ENCODE measurements at regions not wholly inside any gene's neighbourhood (a gene's known extent, or its start where the extent isn't known, plus 50 kb on each side); places are given as distances from the start of the nearest gene placed in this dataset.
A peak's percentile ranks its signal among the peaks of the same experiment; 100 is the strongest.
"Not testable (repeated sequence)": the region's sequence is repeated elsewhere in the genome, so short reads cannot be mapped to it uniquely, and the experiment has no call there.

- not testable (repeated sequence) for DNase-seq (ENCODE audit: low read depth)
These were observed 361.3 kb downstream of the MATN1 start for GRCh38 chr1:30361890-30362602.

GRCh38 chr1:30360753-30361152 lies 362.6 kb downstream of the MATN1 start:
- DNase-seq (ENCODE audit: low read depth), result peak; percentile 41

GRCh38 chr1:30360281-30360680 lies 363.1 kb downstream of the MATN1 start:
- no peak for DNase-seq (ENCODE audit: low read depth)

DNA sequence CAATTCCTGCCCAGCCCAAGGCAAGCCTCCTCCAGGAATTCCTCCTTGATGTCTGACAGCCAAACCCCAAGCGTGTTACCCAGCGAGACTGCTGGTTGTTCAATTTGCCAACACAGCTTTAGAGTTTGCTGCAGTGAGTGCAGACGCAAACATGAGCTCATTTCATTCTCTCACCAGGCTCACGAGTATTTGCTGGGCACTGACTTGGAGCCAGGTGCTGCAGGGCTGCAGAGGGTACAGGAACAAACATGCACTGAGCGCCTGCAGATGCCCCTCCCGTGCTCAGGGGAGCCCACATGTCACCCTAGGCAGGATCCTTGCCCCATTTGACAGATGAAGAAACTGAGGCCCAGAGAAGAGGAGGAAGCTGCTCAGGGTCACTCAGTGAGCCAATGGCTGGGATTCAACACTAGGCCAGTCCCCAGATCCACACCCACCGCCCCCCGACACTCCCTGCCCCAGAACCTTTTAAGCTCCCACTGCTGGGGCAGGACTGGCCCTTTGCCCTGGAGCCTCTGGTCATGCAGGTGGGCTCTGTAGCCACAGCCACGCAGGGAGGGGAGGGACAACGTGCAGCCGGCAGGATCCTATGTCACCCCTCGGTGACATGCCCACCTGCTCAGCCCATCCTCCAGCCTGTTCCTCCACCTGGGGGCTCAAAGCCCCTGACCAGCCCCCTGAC lies 363.7 kb downstream of the MATN1 start:
- DNase-seq (ENCODE audit: low read depth), result no peak

DNA sequence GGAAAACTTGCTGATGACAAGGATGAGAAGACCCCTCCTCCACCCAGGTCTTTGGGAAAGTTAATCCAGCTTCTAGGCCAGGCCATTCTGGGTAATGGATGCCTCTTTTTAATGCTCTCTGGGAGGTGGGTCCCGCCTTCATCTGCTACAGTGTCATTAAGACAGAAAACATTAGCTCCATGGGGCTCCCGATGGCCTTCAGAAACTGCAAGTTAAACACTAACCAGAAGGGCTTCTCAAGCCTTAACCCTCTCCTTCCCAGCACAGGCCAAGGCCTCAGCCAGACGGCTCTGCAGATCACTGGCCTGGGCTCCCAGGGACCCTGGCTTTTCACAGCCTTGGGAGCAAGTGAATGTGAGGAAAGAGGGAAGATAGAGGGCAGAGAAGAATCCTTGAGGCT lies 364.9 kb downstream of the MATN1 start:
- no peak for DNase-seq (ENCODE audit: low read depth)

DNA sequence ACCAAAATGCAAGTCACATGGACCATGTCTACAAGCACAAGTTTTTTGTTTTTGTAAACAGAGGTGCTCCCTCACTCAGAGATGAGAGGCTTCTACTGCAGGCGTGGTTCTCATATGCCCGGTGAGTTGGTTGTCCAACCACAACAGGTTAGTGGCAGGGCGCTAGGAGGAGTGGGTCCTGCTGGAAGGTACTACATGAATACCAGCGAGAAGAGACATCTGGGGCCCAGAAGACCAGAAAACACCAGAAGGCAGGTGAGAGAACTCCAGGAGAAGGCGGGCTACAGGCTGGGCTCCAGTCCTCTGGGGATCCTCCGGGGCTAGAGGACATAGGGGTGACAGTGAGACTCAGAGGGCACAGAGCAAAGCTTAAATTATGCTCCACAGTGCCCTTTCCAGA lies 366.5 kb downstream of the MATN1 start:
- no peak for DNase-seq (ENCODE audit: low read depth)

DNA sequence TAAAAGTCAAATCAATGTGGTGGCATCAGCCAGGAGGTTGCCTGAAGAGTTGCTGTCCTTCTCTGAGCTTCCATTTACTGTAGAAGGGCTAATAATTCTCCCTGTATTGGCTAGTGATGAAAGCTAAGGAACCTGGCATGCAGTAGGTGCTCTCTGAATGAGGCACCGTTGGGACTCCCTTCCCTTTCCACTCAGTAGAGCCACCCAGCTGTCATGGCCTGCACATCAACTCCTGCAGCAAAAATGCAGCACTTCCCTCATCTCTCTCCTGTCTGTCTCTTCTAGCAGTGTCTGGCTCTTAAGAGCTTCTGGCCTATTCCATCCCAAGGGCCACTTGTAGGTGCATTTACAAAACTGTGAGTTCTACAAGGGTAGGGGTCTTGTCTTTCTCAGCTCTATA lies 369.0 kb downstream of the MATN1 start:
- no peak for DNase-seq (ENCODE audit: low read depth)

DNA sequence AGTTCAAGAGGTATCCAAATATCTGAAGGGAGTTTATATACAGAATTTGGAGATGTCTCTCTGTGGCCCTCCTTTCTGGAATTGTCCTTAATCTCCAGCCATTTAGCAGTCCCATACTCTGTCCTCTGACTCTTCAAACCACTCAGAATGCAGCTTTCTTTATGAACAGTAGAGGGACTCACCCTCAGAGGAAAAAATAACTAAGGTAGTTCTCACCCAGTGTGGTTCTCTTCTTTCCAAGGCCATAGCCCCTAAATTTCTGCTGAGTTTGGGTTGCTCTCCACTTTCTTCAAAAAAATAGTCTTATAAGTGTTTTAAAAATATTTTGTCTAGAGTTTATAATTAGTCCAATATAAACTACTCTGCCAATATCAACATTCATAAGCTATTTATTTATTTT lies 369.7 kb downstream of the MATN1 start:
- peak; percentile 45 for DNase-seq (ENCODE audit: low read depth)

DNA sequence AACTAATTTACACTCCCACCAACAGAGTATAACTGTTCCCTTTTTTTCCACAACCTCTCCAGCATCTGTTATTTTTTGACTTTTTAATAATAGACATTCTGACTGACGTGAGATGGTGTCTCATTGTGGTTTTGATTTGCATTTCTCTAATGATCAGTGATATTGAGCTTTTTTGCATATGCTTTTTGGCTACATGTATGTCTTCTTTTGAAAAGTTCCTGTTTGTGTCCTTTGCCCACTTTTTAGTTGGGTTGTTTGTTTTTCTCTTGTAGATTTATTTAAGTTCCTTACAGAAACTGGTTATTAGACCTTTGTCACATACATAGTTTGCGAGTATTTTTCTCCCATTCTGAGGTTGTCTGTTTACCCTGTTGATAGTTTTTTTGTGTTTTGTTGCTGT lies 375.2 kb downstream of the MATN1 start:
- DNase-seq (ENCODE audit: low read depth), result no peak

- peak; percentile 7 for DNase-seq (ENCODE audit: low read depth)
These were observed 377.8 kb downstream of the MATN1 start for GRCh38 chr1:30345491-30346130.

GRCh38 chr1:30343562-30343961 lies 379.8 kb downstream of the MATN1 start:
- DNase-seq (ENCODE audit: low read depth), result no peak

DNA sequence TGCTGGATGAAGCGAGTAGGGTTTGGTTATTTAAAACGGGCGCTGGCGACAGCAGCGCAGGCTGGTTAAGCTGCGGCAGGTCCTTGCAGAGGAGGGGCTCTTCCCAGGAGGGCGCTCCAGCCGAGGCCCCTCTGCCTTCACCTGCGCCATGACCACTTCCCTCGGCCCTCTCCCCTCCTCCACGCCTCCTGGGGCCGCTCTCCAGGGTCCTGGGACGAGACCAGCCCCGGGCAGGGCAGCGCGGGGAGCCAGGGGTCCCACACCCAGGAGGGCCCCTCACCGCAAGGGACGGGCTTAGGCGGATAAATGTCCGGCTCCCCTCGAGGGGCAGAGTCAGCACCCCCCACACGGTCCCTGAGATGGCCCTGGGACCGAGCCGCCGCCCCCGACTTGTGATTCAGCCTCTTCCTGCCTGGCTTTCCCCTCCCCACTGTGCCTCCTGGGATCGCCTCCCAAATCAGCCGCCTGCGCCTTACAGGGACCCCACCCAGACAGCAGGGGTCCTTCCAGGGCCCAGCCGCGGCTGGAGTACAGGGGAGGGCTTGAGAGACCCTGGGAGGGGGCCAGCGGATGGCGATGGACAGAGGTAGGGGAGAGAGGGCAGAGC lies 380.7 kb downstream of the MATN1 start:
- no peak for DNase-seq (ENCODE audit: low read depth)

- DNase-seq (ENCODE audit: low read depth), result no peak
These were observed 382.5 kb downstream of the MATN1 start for GRCh38 chr1:30340934-30341333.

DNA sequence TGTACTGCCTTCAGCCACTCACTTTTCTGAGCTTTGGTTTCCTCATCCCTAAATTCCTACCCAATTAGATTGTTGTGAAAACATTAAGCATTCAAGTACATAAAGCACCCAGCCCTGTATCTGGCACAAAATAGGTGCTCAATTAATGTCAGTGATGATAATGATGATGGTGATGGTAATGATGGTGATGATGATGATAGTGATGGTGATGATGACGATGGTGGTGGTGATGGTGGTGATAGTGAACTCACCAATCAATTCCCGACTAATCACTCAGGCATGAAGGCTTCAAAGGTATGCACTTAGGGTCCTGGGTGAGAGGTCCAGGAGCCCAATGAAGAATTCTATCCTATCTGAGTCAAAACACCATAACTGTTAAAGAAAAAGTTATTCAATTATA lies 383.5 kb downstream of the MATN1 start:
- DNase-seq (ENCODE audit: low read depth), result no peak

DNA sequence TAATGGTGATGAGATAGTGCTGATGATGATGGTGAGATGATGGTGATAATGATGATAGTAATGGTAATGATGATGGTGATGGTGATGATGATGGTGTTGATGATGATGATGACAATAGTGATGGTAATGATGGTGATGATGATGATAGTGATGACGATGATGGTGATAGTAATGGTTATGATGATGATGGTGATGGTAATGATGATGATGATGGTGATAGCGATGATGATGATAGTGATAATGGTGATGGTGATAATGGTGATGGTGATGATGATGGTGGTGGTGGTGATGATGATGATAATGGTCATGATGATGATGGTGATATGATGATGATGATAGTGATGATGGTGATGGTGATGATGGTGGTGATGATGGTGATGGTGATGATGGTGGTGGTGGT lies 384.6 kb downstream of the MATN1 start:
- no peak for DNase-seq (ENCODE audit: low read depth)

DNA sequence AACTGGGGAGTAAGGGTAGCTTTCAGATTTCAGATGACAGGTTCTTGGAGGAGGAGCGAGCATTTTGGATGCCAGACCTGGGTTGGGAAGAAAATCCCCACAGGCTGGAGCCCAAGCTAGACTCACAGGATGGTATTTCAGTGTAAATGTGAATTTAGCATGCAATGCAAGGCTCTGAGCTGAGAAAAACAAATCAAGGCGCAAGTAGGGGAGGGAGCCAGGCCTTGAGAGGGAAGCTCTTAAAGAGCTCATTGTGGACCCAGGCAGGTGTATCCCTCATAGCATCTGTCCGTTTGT lies 386.1 kb downstream of the MATN1 start:
- DNase-seq (ENCODE audit: low read depth), result no peak

GRCh38 chr1:30336550-30337323 lies 386.6 kb downstream of the MATN1 start:
- no peak for DNase-seq (ENCODE audit: low read depth)

DNA sequence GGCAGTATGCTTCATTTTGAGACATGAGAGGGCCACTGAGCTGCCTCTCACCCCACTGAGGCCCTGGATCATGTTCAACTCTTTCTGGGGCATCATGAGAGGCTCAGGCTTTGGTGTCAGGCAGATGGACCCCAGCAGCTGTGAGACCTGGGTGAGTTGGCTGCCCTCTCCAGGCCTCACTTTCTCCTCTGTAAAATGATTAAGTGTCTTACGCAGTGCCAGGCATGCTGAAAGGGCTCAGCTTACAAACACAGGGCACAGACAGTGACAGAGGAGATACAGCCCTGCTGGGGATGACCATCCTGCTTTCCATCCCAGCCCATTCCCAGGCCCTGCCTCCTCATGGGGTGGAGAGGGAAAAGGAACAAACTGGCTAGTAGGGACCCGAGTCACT lies 387.4 kb downstream of the MATN1 start:
- DNase-seq (ENCODE audit: low read depth), result no peak

- no peak for DNase-seq (ENCODE audit: low read depth)
These were observed 387.9 kb downstream of the MATN1 start for GRCh38 chr1:30335389-30335996.

GRCh38 chr1:30334767-30335166 lies 388.6 kb downstream of the MATN1 start:
- DNase-seq (ENCODE audit: low read depth), result no peak
